HG02884 (cell line): ENCODE measurements at regions not wholly inside any gene's neighbourhood (a gene's known extent, or its start where the extent isn't known, plus 50 kb on each side); places are given as distances from the start of the nearest gene placed in this dataset.

Source experiments
- ATAC-seq: cut with Tn5 transposase; IDR thresholded peaks from one replicate; pipeline ENCODE4 v1.9.1; 2021; ENCODE audit warnings: mild to moderate bottlenecking, moderate library complexity; ENCODE audit not compliant: unreplicated experiment

- ATAC-seq: no peak
Measured at GRCh38 chr10:131683281-131683861, 217.4 kb upstream of the PPP2R2D start.

GRCh38 chr10:131683941-131684340, 216.9 kb upstream of the PPP2R2D start:
- no peak for ATAC-seq

- ATAC-seq: no peak
Measured at GRCh38 chr10:131685007-131685406, 215.8 kb upstream of the PPP2R2D start.

- ATAC-seq: no peak
Measured at GRCh38 chr10:131685576-131685975, 215.2 kb upstream of the PPP2R2D start.

- ATAC-seq: no peak
Measured at GRCh38 chr10:131686781-131687420, 213.9 kb upstream of the PPP2R2D start.

GRCh38 chr10:131688304-131688703, 212.5 kb upstream of the PPP2R2D start:
- ATAC-seq: no peak

GRCh38 chr10:131689016-131689415, 211.8 kb upstream of the PPP2R2D start:
- no peak for ATAC-seq

GRCh38 chr10:131689486-131689885, 211.3 kb upstream of the PPP2R2D start:
- no peak for ATAC-seq

GRCh38 chr10:131689954-131690757, 210.7 kb upstream of the PPP2R2D start:
- ATAC-seq: no peak

GRCh38 chr10:131690805-131691239, 210.0 kb upstream of the PPP2R2D start:
- ATAC-seq: no peak

GRCh38 chr10:131691481-131692090, 209.2 kb upstream of the PPP2R2D start:
- ATAC-seq: no peak

GRCh38 chr10:131692176-131692575, 208.6 kb upstream of the PPP2R2D start:
- no peak for ATAC-seq

GRCh38 chr10:131692686-131693334, 208.0 kb upstream of the PPP2R2D start:
- ATAC-seq: no peak

GRCh38 chr10:131693766-131694165, 207.0 kb upstream of the PPP2R2D start:
- no peak for ATAC-seq

GRCh38 chr10:131694168-131694780, 206.5 kb upstream of the PPP2R2D start:
- no peak for ATAC-seq

GRCh38 chr10:131694781-131695495, 205.9 kb upstream of the PPP2R2D start:
- ATAC-seq: no peak

- no peak for ATAC-seq
Measured at GRCh38 chr10:131695496-131696165, 205.2 kb upstream of the PPP2R2D start.

- no peak for ATAC-seq
Measured at GRCh38 chr10:131697476-131698128, 203.2 kb upstream of the PPP2R2D start.

- no peak for ATAC-seq
Measured at GRCh38 chr10:131698232-131698631, 202.6 kb upstream of the PPP2R2D start.
